Natural killer cell (primary cell): ENCODE measurements at regions not wholly inside any gene's neighbourhood (a gene's known extent, or its start where the extent isn't known, plus 50 kb on each side); places are given as distances from the start of the nearest gene placed in this dataset.
A peak's percentile ranks its signal among the peaks of the same experiment; 100 is the strongest.
"Not testable (repeated sequence)": the region's sequence is repeated elsewhere in the genome, so short reads cannot be mapped to it uniquely, and the experiment has no call there.

Source experiments
- ATAC-seq, 3 donors: fragments of 150-1000 bp in 2 of 3; fragments of 200-7000 bp in 1 of 3; cut with Tn5 transposase; 1 replicate in 1 of 3; 2 replicates in 2 of 3; pipeline ENCODE4 v1.10.0; 2021; ENCODE audit warnings: mild to moderate bottlenecking in 2 of 3, moderate library complexity in 2 of 3
- DNase-seq, 2 donors: peaks; one replicate each; pipeline versions ENCODE4 v3.0.0 to v3.0.0-alpha.2; 2013 to 2021; ENCODE audit warnings: mixed read lengths in 1 of 2
- H3K27ac ChIP-seq: one replicate; pipeline ENCODE4 v1.5.1; 2013; ENCODE audit warnings: mild to moderate bottlenecking, low read length
- H3K27me3 ChIP-seq: one replicate; pipeline ENCODE4 v1.6.1; 2013; ENCODE audit warnings: low read length; ENCODE audit not compliant: control insufficient read depth, insufficient read depth
- H3K36me3 ChIP-seq: one replicate; pipeline ENCODE4 v1.6.1; 2013; ENCODE audit warnings: low read length; ENCODE audit not compliant: control insufficient read depth, insufficient read depth
- H3K4me1 ChIP-seq: one replicate; pipeline ENCODE4 v1.6.1; 2013; ENCODE audit warnings: low read length; ENCODE audit not compliant: control insufficient read depth, insufficient read depth
- H3K4me3 ChIP-seq: one replicate; pipeline ENCODE4 v1.5.1; 2013; ENCODE audit warnings: low read length
- H3K9me3 ChIP-seq: one replicate; pipeline ENCODE4 v1.6.1; 2013; ENCODE audit warnings: low read length; ENCODE audit not compliant: control insufficient read depth, insufficient read depth
- H3K27ac Mint-ChIP-seq, 2 donors: one replicate each; pipeline ENCODE4 v1.8.0; 2022; ENCODE audit warnings: mild to moderate bottlenecking in 2 of 2, mixed read lengths in 2 of 2, moderate library complexity in 1 of 2
- H3K27me3 Mint-ChIP-seq, 2 donors: one replicate each; pipeline ENCODE4 v1.8.0; 2022; ENCODE audit warnings: low read depth in 2 of 2, mixed read lengths in 2 of 2
- H3K36me3 Mint-ChIP-seq: one replicate; pipeline ENCODE4 v1.8.0; 2022; ENCODE audit warnings: mixed read lengths
- H3K4me1 Mint-ChIP-seq, 2 donors: one replicate each; pipeline ENCODE4 v1.8.0; 2022; ENCODE audit warnings: mixed read lengths in 2 of 2
- H3K4me3 Mint-ChIP-seq: one replicate; pipeline ENCODE4 v1.8.0; 2022; ENCODE audit warnings: mild to moderate bottlenecking, moderate library complexity, mixed read lengths
- H3K9me3 Mint-ChIP-seq, 2 donors: one replicate each; pipeline ENCODE4 v1.8.0; 2022; ENCODE audit warnings: mixed read lengths in 2 of 2
- WGBS: methylation state at CpG from one replicate; pipeline ENCODE4 v1.1.7; 2013; ENCODE audit warnings: missing lambda C conversion rate; ENCODE audit not compliant: insufficient coverage; 5-methylcytosine and 5-hydroxymethylcytosine counted together
- intact Hi-C: fragments of 100-400 bp; cut with micrococcal nuclease; formaldehyde crosslinking; loops from one replicate; pipeline ENCODE4 v1.14.2; 2022
- TF ChIP-seq, protein P1 (sequence below): fragments of 200-600 bp; IDR thresholded peaks from one replicate; pipeline ENCODE4 v1.8.0; 2022; ENCODE audit warnings: antibody characterized with exemption

- H3K27ac ChIP-seq = no peak overlapping the region
- ATAC-seq = no peak
- Mint-ChIP-seq H3K36me3 (no peaks in the 10 kb centered on the region), H3K4me1 (no peaks in the 10 kb centered on the region), H3K27me3 (no peaks in the 10 kb centered on the region), H3K27ac (no peak overlapping the region), H3K4me3 (no peak overlapping the region), H3K9me3 (no peaks in the 10 kb centered on the region)
- DNase-seq = peak in 1 of 2 donors; percentile 48
- no peaks in the 10 kb centered on the region for H3K27me3 ChIP-seq
- no peaks in the 10 kb centered on the region for H3K36me3 ChIP-seq
- no peaks in the 10 kb centered on the region for H3K9me3 ChIP-seq
- TF ChIP-seq, protein P1, sequence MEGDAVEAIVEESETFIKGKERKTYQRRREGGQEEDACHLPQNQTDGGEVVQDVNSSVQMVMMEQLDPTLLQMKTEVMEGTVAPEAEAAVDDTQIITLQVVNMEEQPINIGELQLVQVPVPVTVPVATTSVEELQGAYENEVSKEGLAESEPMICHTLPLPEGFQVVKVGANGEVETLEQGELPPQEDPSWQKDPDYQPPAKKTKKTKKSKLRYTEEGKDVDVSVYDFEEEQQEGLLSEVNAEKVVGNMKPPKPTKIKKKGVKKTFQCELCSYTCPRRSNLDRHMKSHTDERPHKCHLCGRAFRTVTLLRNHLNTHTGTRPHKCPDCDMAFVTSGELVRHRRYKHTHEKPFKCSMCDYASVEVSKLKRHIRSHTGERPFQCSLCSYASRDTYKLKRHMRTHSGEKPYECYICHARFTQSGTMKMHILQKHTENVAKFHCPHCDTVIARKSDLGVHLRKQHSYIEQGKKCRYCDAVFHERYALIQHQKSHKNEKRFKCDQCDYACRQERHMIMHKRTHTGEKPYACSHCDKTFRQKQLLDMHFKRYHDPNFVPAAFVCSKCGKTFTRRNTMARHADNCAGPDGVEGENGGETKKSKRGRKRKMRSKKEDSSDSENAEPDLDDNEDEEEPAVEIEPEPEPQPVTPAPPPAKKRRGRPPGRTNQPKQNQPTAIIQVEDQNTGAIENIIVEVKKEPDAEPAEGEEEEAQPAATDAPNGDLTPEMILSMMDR = no peak
- no peaks in the 10 kb centered on the region for H3K4me1 ChIP-seq
- intact Hi-C loops = loop anchor here (5.0 kb wide), 1 partner anchor 235 kb away; no protein-coding TSS in a partner anchor
- H3K4me3 ChIP-seq = no peak overlapping the region
Measured at GRCh38 chr13:76667551-76667950, 218.7 kb downstream of the KCTD12 start.

GRCh38 chr13:76663592-76664335, 222.4 kb downstream of the KCTD12 start:
- DNase-seq = no peak
- TF ChIP-seq, protein P1 = no peak
- Histone ChIP-seq H3K4me3 (no peak overlapping the region), H3K36me3 (no peaks in the 10 kb centered on the region), H3K4me1 (no peaks in the 10 kb centered on the region), H3K27ac (no peak overlapping the region), H3K27me3 (no peaks in the 10 kb centered on the region), H3K9me3 (no peaks in the 10 kb centered on the region)
- no peaks in the 10 kb centered on the region for H3K36me3 Mint-ChIP-seq
- H3K4me3 Mint-ChIP-seq = no peak overlapping the region
- H3K27ac Mint-ChIP-seq = no peak overlapping the region
- H3K4me1 Mint-ChIP-seq = no peaks in the 10 kb centered on the region
- no peak for ATAC-seq
- no peaks in the 10 kb centered on the region for H3K9me3 Mint-ChIP-seq
- WGBS = 61% methylated on average over 2 of the region's 4 CpGs
- H3K27me3 Mint-ChIP-seq = no peaks in the 10 kb centered on the region
- intact Hi-C loops = no loop called here

DNA sequence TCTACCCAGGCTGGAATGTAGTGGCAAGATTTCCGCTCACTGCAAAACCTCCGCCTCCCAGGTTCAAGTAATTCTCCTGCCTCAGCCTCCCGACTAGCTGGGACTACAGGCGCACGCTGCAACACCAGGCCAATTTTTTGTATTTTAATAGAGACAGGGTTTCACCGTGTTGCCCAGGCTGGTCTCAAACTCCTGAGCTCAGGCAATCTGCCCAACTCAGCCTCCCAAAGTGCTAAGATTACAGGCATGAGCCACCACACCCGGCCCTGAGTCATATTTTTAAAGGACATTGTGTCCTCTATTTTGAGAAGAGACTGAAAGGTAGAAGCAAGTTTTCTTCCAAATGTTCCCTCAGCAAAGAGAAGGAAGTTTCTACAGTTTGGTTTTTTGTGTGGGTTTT, 227.1 kb downstream of the KCTD12 start:
- H3K27me3 ChIP-seq, H3K27ac Mint-ChIP-seq, H3K36me3 ChIP-seq, H3K4me1 ChIP-seq, H3K4me1 Mint-ChIP-seq, DNase-seq, H3K4me3 Mint-ChIP-seq, H3K36me3 Mint-ChIP-seq, ATAC-seq, H3K9me3 Mint-ChIP-seq, intact Hi-C loops, H3K9me3 ChIP-seq, H3K4me3 ChIP-seq, H3K27ac ChIP-seq, H3K27me3 Mint-ChIP-seq: not testable (repeated sequence)
- WGBS = 96% methylated on average over 7 of the region's 7 CpGs

DNA sequence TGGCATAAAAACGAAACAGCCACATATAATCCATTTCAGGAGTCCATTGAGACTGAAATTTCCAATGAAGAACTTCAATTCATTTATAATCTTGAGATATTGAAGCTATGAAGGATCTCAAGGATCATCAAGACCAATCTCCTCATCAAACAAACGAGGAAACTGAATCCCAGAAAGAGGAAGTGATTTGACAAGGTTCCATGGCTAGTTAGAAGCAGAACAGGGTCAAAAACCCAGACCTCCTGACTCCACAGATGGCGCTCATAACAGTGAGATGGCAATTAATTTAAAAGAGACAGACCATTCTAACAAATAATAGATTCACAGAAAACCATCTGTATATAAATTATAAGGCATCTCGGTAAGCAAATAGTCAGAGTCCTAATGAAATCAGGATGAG, 229.7 kb downstream of the KCTD12 start:
- Mint-ChIP-seq H3K27ac (no peak overlapping the region), H3K9me3 (no peaks in the 10 kb centered on the region), H3K4me3 (no peak overlapping the region), H3K36me3 (no peaks in the 10 kb centered on the region), H3K27me3 (peaks cover 0 to 3% of the 10 kb centered on the region in 2 donors), H3K4me1 (no peaks in the 10 kb centered on the region)
- Histone ChIP-seq H3K36me3 (no peaks in the 10 kb centered on the region), H3K27ac (no peak overlapping the region), H3K27me3 (no peaks in the 10 kb centered on the region), H3K4me3 (no peak overlapping the region), H3K4me1 (no peaks in the 10 kb centered on the region), H3K9me3 (no peaks in the 10 kb centered on the region)
- 80% methylated on average over 1 of the region's 4 CpGs for WGBS
- ATAC-seq (no peak), DNase-seq (no peak)
- intact Hi-C loops = no loop called here
- TF ChIP-seq, protein P1 = no peak
